K562 (cell line): ENCODE measurements at regions not wholly inside any gene's neighbourhood (a gene's known extent, or its start where the extent isn't known, plus 50 kb on each side); places are given as distances from the start of the nearest gene placed in this dataset.

ENCODE experiments used
- ATAC-seq: fragments of 200-7000 bp; cut with Tn5 transposase; 3 replicates; pipeline ENCODE4 v1.9.1; 2020; ENCODE audit warnings: moderate library complexity
- BruUV-seq: library from RNA; stranded (reverse); fragments of 400-500 nt; replicated peaks from 2 replicates; lab custom pipeline; 2021; lab: Mats Ljungman, UMichigan
- CTCF ChIA-PET: fragments of 300-600 bp; formaldehyde crosslinking; extraction: SDS; loops from one replicate; lab custom pipeline; 2021; ENCODE audit warnings: low intra/inter-chr PET ratio; lab: Yijun Ruan, JAX
- POLR2A ChIA-PET: fragments of 300-600, 350-650 bp; sonication (Branson Sonifier 250); formaldehyde crosslinking; extraction: SDS; loops from one replicate; lab custom pipeline; 2021; ENCODE audit warnings: antibody characterized with exemption, inconsistent platforms; lab: Yijun Ruan, JAX
- DNase-seq, 4 experiments: peaks; one replicate each; pipeline versions ENCODE4 v3.0.0 to v3.0.0-alpha.2; 2011 to 2018; ENCODE audit warnings: low spot score in 3 of 4, mixed read lengths in 3 of 4; ENCODE audit errors: extremely low read depth in 1 of 4
- FAIRE-seq: peaks from 2 replicates; lab custom pipeline; 2011; peaks lifted over from hg19 to GRCh38; lab: Jason Lieb, UNC
- H2AFZ ChIP-seq: 2 replicates; pipeline ENCODE4 v1.6.0; 2011; ENCODE audit warnings: low read depth, low read length, control low read depth, inconsistent platforms
- H3K27ac ChIP-seq: fragments of 200-600 bp; 3 replicates; pipeline ENCODE4 v1.8.0; 2011; ENCODE audit warnings: low read depth, mild to moderate bottlenecking, control low read depth, inconsistent platforms, low read length, moderate library complexity, mixed read lengths; ENCODE audit errors: extremely low read depth
- H3K27me3 ChIP-seq, 2 experiments: fragments of 300-600 bp in 1 of 2; 2 replicates in 1 of 2; 3 replicates in 1 of 2; pipeline versions ENCODE4 v1.6.0 to v1.8.0; 2011; ENCODE audit warnings: inconsistent platforms in 2 of 2, low read length in 2 of 2, mild to moderate bottlenecking in 1 of 2, mixed read lengths in 1 of 2, moderate library complexity in 1 of 2; ENCODE audit not compliant: control insufficient read depth in 2 of 2, insufficient read depth in 2 of 2
- H3K36me3 ChIP-seq: fragments of 300-600 bp; 3 replicates; pipeline ENCODE4 v1.8.0; 2011; ENCODE audit warnings: mild to moderate bottlenecking, low read length, inconsistent platforms; ENCODE audit not compliant: control insufficient read depth, insufficient read depth
- H3K4me1 ChIP-seq, 2 experiments: fragments of 200-600 bp in 1 of 2; replicated peaks in 1 of 2; 2 replicates in 1 of 2; 3 replicates in 1 of 2; pipeline versions ENCODE4 v1.5.1 to v1.8.0; 2011; ENCODE audit warnings: inconsistent platforms in 2 of 2, low read length in 2 of 2, mild to moderate bottlenecking in 1 of 2, mixed read lengths in 1 of 2, moderate library complexity in 1 of 2; ENCODE audit not compliant: control insufficient read depth in 2 of 2, insufficient read depth in 2 of 2
- H3K4me2 ChIP-seq: 2 replicates; pipeline ENCODE4 v1.6.1; 2011; ENCODE audit warnings: low read length, control low read depth, inconsistent platforms, mixed read lengths; ENCODE audit not compliant: insufficient read depth
- H3K4me3 ChIP-seq: fragments of 200-600 bp; sonication (generic), shearing (Covaris generic); 2 replicates; pipeline ENCODE4 v1.5.1; 2016; ENCODE audit warnings: control low read depth, inconsistent platforms
- H3K79me2 ChIP-seq: fragments of 200-600 bp; 3 replicates; pipeline ENCODE4 v1.8.0; 2011; ENCODE audit warnings: low read length, inconsistent platforms; ENCODE audit not compliant: control insufficient read depth, insufficient read depth
- H3K9ac ChIP-seq, 2 experiments: 2 replicates each; pipeline versions ENCODE4 v1.6.0 to v1.6.1; 2011; ENCODE audit warnings: low read depth in 2 of 2, low read length in 2 of 2, control low read depth in 1 of 2, inconsistent platforms in 1 of 2, mild to moderate bottlenecking in 1 of 2, mixed read lengths in 1 of 2; ENCODE audit not compliant: insufficient read depth in 1 of 2
- H3K9me1 ChIP-seq: one replicate; pipeline ENCODE4 v1.6.0; 2011; ENCODE audit warnings: inconsistent platforms, mild to moderate bottlenecking, low read length, moderate library complexity; ENCODE audit not compliant: control insufficient read depth, insufficient read depth
- H3K9me3 ChIP-seq: replicated peaks from 2 replicates; pipeline ENCODE4 v1.5.1; 2011; ENCODE audit warnings: low read depth, low read length, inconsistent platforms; ENCODE audit not compliant: control insufficient read depth, insufficient read depth
- H4K20me1 ChIP-seq: replicated peaks from 2 replicates; pipeline ENCODE4 v1.6.1; 2011; ENCODE audit warnings: low read length, inconsistent platforms, mixed read lengths; ENCODE audit not compliant: control insufficient read depth, insufficient read depth
- CC2D1A ChIP-seq: fragments of 450-650 bp; IDR thresholded peaks from 2 replicates; pipeline ENCODE4 v1.6.1; 2017; ENCODE audit warnings: mild to moderate bottlenecking
- MEIS2 ChIP-seq: fragments of 450-650 bp; IDR thresholded peaks from 2 replicates; pipeline ENCODE4 v1.6.1; 2014; ENCODE audit warnings: mild to moderate bottlenecking; ENCODE audit not compliant: partially characterized antibody
- MXI1 ChIP-seq: IDR thresholded peaks from 2 replicates; pipeline ENCODE4 v1.6.1; 2011; ENCODE audit warnings: low read depth, mild to moderate bottlenecking, improper control_type of control experiment, low read length
- RBM25 ChIP-seq: fragments of 200-400 bp; formaldehyde crosslinking; IDR thresholded peaks from 2 replicates; pipeline ENCODE4 v1.6.1; 2018; ENCODE audit warnings: low read length, low read depth, moderate library complexity; ENCODE audit not compliant: severe bottlenecking
- TAF15 ChIP-seq: fragments of 200-400 bp; formaldehyde crosslinking; IDR thresholded peaks from 2 replicates; pipeline ENCODE4 v1.6.1; 2017; ENCODE audit warnings: mild to moderate bottlenecking, low read depth, low read length, moderate library complexity
- TOE1 ChIP-seq, 2 experiments: fragments of 450-650 bp in 1 of 2; sonication (generic) in 1 of 2; formaldehyde crosslinking in 1 of 2; IDR thresholded peaks; 2 replicates each; pipeline versions ENCODE4 v1.7.1 to v1.8.0; 2016 to 2022; ENCODE audit warnings: borderline replicate concordance in 2 of 2, mild to moderate bottlenecking in 2 of 2, antibody characterized with exemption in 1 of 2, inconsistent platforms in 1 of 2, low read depth in 1 of 2, missing genetic modification reagents in 1 of 2, moderate library complexity in 1 of 2
- ZFP30 ChIP-seq: fragments of 250-450 bp; sonication (Bioruptor Pico); IDR thresholded peaks from 2 replicates; pipeline ENCODE4 v1.8.0; 2022; ENCODE audit warnings: moderate library complexity, mild to moderate bottlenecking, inconsistent platforms, borderline replicate concordance
- WGBS: fragments of 100-300 bp; shearing (Covaris generic); methylation state at CpG from one replicate; pipeline ENCODE4 v1.1.6; 2016; ENCODE audit warnings: low coverage, mixed read lengths; ENCODE audit not compliant: insufficient coverage; ENCODE audit errors: missing lambda C conversion rate; 5-methylcytosine and 5-hydroxymethylcytosine counted together
- in situ Hi-C: fragments of 300-500 bp; cut with MboI; formaldehyde crosslinking; loops from 4 replicates; pipeline ENCODE4 v1.15.0; 2018; ENCODE audit warnings: inconsistent platforms, mixed read lengths
- intact Hi-C: fragments of 100-400 bp; cut with micrococcal nuclease; formaldehyde crosslinking; loops from 2 replicates; pipeline ENCODE4 v1.14.2; 2022
- TF ChIP-seq, protein P1 (sequence below): sonication (generic); formaldehyde crosslinking; IDR thresholded peaks from 2 replicates; pipeline ENCODE4 v1.8.0; 2022; ENCODE audit warnings: missing genetic modification reagents, mild to moderate bottlenecking, borderline replicate concordance
- TF ChIP-seq, protein P2 (sequence below), 2 experiments: fragments of 450-650 bp; formaldehyde crosslinking in 1 of 2; IDR thresholded peaks; 2 replicates each; pipeline versions ENCODE4 v1.4.0 to v1.6.1; 2014 to 2020; ENCODE audit warnings: mild to moderate bottlenecking in 2 of 2, borderline replicate concordance in 1 of 2, low read depth in 1 of 2
- TF ChIP-seq, protein P3 (sequence below): fragments of 450-650 bp; conservative IDR thresholded peaks from 2 replicates; pipeline ENCODE4 v1.6.1; 2016; ENCODE audit warnings: missing genetic modification characterization, low read depth, mild to moderate bottlenecking, missing compliant biosample characterization, moderate library complexity

DNA sequence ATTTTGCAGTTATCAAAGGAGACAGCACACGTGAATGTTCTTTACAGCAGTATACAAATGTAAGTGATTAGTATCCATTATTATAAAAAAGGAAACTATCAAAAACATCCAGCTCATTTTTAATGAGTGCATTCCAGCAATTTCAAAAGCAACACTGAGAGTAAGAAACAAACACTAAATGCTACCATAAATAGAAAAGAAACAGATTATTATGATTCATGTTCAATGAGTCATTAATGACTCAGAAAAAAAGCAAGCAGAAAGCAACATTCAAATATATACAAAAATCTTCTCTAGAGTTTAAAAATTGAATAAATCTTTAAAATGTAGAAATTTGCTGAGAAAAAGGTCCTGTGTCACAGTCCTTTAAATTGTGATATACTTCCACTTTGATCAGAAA, 346.5 kb upstream of the FMR1 start:
- no peak overlapping the region for H3K4me2 ChIP-seq
- no peaks in the 10 kb centered on the region for H3K9me3 ChIP-seq
- 0% methylated on average over 1 of the region's 1 CpG for WGBS
- no peaks in the 10 kb centered on the region for H4K20me1 ChIP-seq
- H3K27ac ChIP-seq: no peak overlapping the region
- CTCF ChIA-PET: no interaction called here
- H3K79me2 ChIP-seq: no peaks in the 10 kb centered on the region
- no peaks in the 10 kb centered on the region for H3K4me1 ChIP-seq
- in situ Hi-C loops: no loop called here
- no peaks in the 10 kb centered on the region for H3K9me1 ChIP-seq
- DNase-seq (no peak), FAIRE-seq (no peak), ATAC-seq (no peak)
- BruUV-seq: no TSS peak
- H2AFZ ChIP-seq: no peak overlapping the region
- H3K27me3 ChIP-seq: no peaks in the 10 kb centered on the region
- POLR2A ChIA-PET: interaction anchor here (0.7 kb wide), 1 partner anchor 55 kb away, joined by 3 read pairs; no protein-coding TSS in a partner anchor
- no peak overlapping the region for H3K9ac ChIP-seq
- H3K4me3 ChIP-seq: no peak overlapping the region
- intact Hi-C loops: no loop called here
- no peaks in the 10 kb centered on the region for H3K36me3 ChIP-seq
- TF ChIP-seq TOE1 (IDR thresholded peaks at IDR 0.05; ENCODE audit: borderline replicate concordance): no peak
- no peak for TF ChIP-seq TOE1 (CRISPR knock-in tag; IDR thresholded peaks at IDR 0.05; ENCODE audit: borderline replicate concordance, low read depth)
- TF ChIP-seq MXI1: no peak
- no peak for TF ChIP-seq CC2D1A
- no peak for TF ChIP-seq ZFP30
- TF ChIP-seq, protein P1, sequence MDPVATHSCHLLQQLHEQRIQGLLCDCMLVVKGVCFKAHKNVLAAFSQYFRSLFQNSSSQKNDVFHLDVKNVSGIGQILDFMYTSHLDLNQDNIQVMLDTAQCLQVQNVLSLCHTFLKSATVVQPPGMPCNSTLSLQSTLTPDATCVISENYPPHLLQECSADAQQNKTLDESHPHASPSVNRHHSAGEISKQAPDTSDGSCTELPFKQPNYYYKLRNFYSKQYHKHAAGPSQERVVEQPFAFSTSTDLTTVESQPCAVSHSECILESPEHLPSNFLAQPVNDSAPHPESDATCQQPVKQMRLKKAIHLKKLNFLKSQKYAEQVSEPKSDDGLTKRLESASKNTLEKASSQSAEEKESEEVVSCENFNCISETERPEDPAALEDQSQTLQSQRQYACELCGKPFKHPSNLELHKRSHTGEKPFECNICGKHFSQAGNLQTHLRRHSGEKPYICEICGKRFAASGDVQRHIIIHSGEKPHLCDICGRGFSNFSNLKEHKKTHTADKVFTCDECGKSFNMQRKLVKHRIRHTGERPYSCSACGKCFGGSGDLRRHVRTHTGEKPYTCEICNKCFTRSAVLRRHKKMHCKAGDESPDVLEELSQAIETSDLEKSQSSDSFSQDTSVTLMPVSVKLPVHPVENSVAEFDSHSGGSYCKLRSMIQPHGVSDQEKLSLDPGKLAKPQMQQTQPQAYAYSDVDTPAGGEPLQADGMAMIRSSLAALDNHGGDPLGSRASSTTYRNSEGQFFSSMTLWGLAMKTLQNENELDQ (CRISPR knock-in tag): no peak
- TF ChIP-seq, protein P2, sequence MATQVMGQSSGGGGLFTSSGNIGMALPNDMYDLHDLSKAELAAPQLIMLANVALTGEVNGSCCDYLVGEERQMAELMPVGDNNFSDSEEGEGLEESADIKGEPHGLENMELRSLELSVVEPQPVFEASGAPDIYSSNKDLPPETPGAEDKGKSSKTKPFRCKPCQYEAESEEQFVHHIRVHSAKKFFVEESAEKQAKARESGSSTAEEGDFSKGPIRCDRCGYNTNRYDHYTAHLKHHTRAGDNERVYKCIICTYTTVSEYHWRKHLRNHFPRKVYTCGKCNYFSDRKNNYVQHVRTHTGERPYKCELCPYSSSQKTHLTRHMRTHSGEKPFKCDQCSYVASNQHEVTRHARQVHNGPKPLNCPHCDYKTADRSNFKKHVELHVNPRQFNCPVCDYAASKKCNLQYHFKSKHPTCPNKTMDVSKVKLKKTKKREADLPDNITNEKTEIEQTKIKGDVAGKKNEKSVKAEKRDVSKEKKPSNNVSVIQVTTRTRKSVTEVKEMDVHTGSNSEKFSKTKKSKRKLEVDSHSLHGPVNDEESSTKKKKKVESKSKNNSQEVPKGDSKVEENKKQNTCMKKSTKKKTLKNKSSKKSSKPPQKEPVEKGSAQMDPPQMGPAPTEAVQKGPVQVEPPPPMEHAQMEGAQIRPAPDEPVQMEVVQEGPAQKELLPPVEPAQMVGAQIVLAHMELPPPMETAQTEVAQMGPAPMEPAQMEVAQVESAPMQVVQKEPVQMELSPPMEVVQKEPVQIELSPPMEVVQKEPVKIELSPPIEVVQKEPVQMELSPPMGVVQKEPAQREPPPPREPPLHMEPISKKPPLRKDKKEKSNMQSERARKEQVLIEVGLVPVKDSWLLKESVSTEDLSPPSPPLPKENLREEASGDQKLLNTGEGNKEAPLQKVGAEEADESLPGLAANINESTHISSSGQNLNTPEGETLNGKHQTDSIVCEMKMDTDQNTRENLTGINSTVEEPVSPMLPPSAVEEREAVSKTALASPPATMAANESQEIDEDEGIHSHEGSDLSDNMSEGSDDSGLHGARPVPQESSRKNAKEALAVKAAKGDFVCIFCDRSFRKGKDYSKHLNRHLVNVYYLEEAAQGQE (IDR thresholded peaks at IDR 0.05; ENCODE audit: borderline replicate concordance): no peak
- TF ChIP-seq, protein P2 (CRISPR knock-in tag; IDR thresholded peaks at IDR 0.05; ENCODE audit: low read depth): no peak
- TF ChIP-seq, protein P3, sequence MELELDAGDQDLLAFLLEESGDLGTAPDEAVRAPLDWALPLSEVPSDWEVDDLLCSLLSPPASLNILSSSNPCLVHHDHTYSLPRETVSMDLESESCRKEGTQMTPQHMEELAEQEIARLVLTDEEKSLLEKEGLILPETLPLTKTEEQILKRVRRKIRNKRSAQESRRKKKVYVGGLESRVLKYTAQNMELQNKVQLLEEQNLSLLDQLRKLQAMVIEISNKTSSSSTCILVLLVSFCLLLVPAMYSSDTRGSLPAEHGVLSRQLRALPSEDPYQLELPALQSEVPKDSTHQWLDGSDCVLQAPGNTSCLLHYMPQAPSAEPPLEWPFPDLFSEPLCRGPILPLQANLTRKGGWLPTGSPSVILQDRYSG (tag): no peak
- no peak for TF ChIP-seq MEIS2
- no peak for TF ChIP-seq TAF15
- TF ChIP-seq RBM25: no peak
